Spleen (tissue), 7 donors: ENCODE measurements at regions not wholly inside any gene's neighbourhood (a gene's known extent, or its start where the extent isn't known, plus 50 kb on each side); places are given as distances from the start of the nearest gene placed in this dataset.

Experiments used
- POLR2A ChIP-seq, 3 donors: fragments of 450-650 bp; IDR thresholded peaks; one replicate each; pipeline ENCODE4 v1.5.1; 2017; ENCODE audit warnings: antibody characterized with exemption in 3 of 3, mild to moderate bottlenecking in 1 of 3
- POLR2AphosphoS5 ChIP-seq, 3 donors: sonication (generic); formaldehyde crosslinking; IDR thresholded peaks; one replicate each; pipeline ENCODE4 v1.5.1; 2017; ENCODE audit warnings: antibody characterized with exemption in 3 of 3
- TF ChIP-seq, protein P1 (sequence below), 11 experiments: fragments of 200-600 bp in 7 of 11; fragments of 450-650 bp in 4 of 11; sonication (generic) in 4 of 11; IDR thresholded peaks in 8 of 11; conservative IDR thresholded peaks in 3 of 11; 1 replicate in 7 of 11; 2 replicates in 4 of 11; pipeline versions ENCODE4 v1.4.0 to v1.8.0; 2016 to 2021; ENCODE audit warnings: antibody characterized with exemption in 11 of 11, inconsistent platforms in 4 of 11, mild to moderate bottlenecking in 1 of 11
- donor health status: DM: no; HTN: no; CAD: no; lungs with moderate emphysema.
- donor health status: DM: no; HTN: no; CAD: no.
- donor health status: DM: no; HTN: no; CAD: no.

GRCh38 chr12:105626653-105627052 is 296.2 kb downstream of the C12orf75 start:
- TF ChIP-seq, protein P1, sequence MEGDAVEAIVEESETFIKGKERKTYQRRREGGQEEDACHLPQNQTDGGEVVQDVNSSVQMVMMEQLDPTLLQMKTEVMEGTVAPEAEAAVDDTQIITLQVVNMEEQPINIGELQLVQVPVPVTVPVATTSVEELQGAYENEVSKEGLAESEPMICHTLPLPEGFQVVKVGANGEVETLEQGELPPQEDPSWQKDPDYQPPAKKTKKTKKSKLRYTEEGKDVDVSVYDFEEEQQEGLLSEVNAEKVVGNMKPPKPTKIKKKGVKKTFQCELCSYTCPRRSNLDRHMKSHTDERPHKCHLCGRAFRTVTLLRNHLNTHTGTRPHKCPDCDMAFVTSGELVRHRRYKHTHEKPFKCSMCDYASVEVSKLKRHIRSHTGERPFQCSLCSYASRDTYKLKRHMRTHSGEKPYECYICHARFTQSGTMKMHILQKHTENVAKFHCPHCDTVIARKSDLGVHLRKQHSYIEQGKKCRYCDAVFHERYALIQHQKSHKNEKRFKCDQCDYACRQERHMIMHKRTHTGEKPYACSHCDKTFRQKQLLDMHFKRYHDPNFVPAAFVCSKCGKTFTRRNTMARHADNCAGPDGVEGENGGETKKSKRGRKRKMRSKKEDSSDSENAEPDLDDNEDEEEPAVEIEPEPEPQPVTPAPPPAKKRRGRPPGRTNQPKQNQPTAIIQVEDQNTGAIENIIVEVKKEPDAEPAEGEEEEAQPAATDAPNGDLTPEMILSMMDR (IDR thresholded peaks at IDR 0.05 in 8 of 11, conservative IDR thresholded peaks at IDR 0.05 in 3 of 11) = no peak
- TF ChIP-seq POLR2A (IDR thresholded peaks at IDR 0.05) = no peak
- no peak for TF ChIP-seq POLR2AphosphoS5 (IDR thresholded peaks at IDR 0.05)
